ENCODE measurements at regions not wholly inside any gene's neighbourhood (a gene's known extent, or its start where the extent isn't known, plus 50 kb on each side); places are given as distances from the start of the nearest gene placed in this dataset.

- TF ChIP-seq EP300 (IDR thresholded peaks at IDR 0.05; ENCODE audit: low read depth), result no peak
- TF ChIP-seq CTCF (IDR thresholded peaks at IDR 0.05), result no peak
Observed at GRCh38 chr12:29940811-29941210, 157.1 kb upstream of the TMTC1 start.
